ENCODE measurements at regions not wholly inside any gene's neighbourhood (a gene's known extent, or its start where the extent isn't known, plus 50 kb on each side); places are given as distances from the start of the nearest gene placed in this dataset.

DNA sequence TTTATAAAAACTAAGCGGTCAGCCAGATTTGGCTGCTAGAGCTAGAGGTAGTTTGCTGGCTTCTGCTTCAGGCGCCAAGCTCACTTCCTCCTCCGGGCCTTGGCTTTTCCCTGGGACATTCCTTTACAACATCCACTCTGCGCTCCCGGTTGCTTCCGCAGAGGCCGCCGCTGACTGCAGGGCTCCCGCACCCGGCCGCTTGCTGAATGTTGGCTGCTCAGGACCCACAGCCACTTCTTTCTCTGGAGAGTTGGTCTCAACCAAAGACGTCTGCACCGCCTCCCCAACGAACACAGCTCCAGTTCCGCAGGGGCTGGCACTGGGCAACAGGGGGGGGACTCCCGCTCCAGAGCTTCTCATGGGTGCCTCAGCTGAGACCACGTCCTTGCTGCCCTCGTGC lies 282.8 kb downstream of the TFAP2C start:
- TF ChIP-seq CTCF (IDR thresholded peaks at IDR 0.05), result no peak
- TF ChIP-seq POLR2A (IDR thresholded peaks at IDR 0.05), result no peak

All from right lobe of liver (tissue), 4 donors.